HCT116 (cell line): ENCODE measurements at regions not wholly inside any gene's neighbourhood (a gene's known extent, or its start where the extent isn't known, plus 50 kb on each side); places are given as distances from the start of the nearest gene placed in this dataset.

Experiments
- ATAC-seq: fragments of 200-7000 bp; cut with Tn5 transposase; 2 replicates; pipeline ENCODE4 v1.9.1; 2020; ENCODE audit warnings: mild to moderate bottlenecking, moderate library complexity
- BruUV-seq: library from RNA; stranded (reverse); fragments of 400-500 nt; replicated peaks from 2 replicates; lab custom pipeline; 2021; lab: Mats Ljungman, UMichigan
- CTCF ChIA-PET: fragments of 300-600 bp; sonication (Branson Sonifier 250); formaldehyde crosslinking; loops from one replicate; lab custom pipeline; 2021; ENCODE audit warnings: antibody characterized with exemption; lab: Charles Lee
- POLR2A ChIA-PET: fragments of 300-600, 350-600 bp; sonication (Branson Sonifier 250); formaldehyde crosslinking; loops from one replicate; lab custom pipeline; 2021; ENCODE audit warnings: antibody characterized with exemption; lab: Charles Lee
- RAD21 ChIA-PET, 2 experiments: fragments of 300-600 bp; sonication (Branson Sonifier 250); formaldehyde crosslinking; loops; one replicate each; lab custom pipeline; 2023; ENCODE audit warnings: low total read pairs in 2 of 2; ENCODE audit not compliant: uncharacterized antibody in 2 of 2, unreplicated experiment in 2 of 2, low non-redundant PET in 1 of 2; lab: Charles Lee
- DNase-seq: peaks from one replicate; pipeline ENCODE4 v3.0.0-alpha.2; 2010; ENCODE audit warnings: low read depth, low spot score
- H2AFZ ChIP-seq: fragments of 200-600 bp; shearing (Covaris generic), sonication (generic); 2 replicates; pipeline ENCODE4 v1.6.1; 2017; ENCODE audit warnings: low read depth, mixed run types, mixed read lengths, antibody characterized with exemption, low read length; ENCODE audit not compliant: poor library complexity, severe bottlenecking
- H3K27ac ChIP-seq: 2 replicates; pipeline ENCODE4 v1.5.1; 2012; ENCODE audit warnings: low read depth, low read length
- H3K27me3 ChIP-seq: fragments of 200-600 bp; sonication (generic); 2 replicates; pipeline ENCODE4 v1.6.1; 2016; ENCODE audit warnings: mixed run types, low read length, mixed read lengths; ENCODE audit not compliant: insufficient read depth
- H3K36me3 ChIP-seq, 2 experiments: fragments of 200-500 bp in 1 of 2; fragments of 200-600 bp in 1 of 2; sonication (Bioruptor generic) in 1 of 2; sonication (generic) in 1 of 2; 2 replicates each; pipeline versions ENCODE4 v1.5.1 to v1.6.1; 2014 to 2016; ENCODE audit warnings: low read length in 2 of 2, inconsistent platforms in 1 of 2, mixed read lengths in 1 of 2, mixed run types in 1 of 2; ENCODE audit not compliant: insufficient read depth in 2 of 2, control insufficient read depth in 1 of 2
- H3K4me1 ChIP-seq, 2 experiments: fragments of 200-600 bp in 1 of 2; sonication (generic) in 1 of 2; 2 replicates each; pipeline versions ENCODE4 v1.5.1 to v1.6.1; 2012 to 2017; ENCODE audit warnings: low read length in 2 of 2, inconsistent platforms in 1 of 2, mild to moderate bottlenecking in 1 of 2, mixed read lengths in 1 of 2, mixed run types in 1 of 2, moderate library complexity in 1 of 2; ENCODE audit not compliant: insufficient read depth in 2 of 2, control insufficient read depth in 1 of 2
- H3K4me2 ChIP-seq: fragments of 200-600 bp; sonication (generic); 2 replicates; pipeline ENCODE4 v1.6.1; 2017; ENCODE audit warnings: mixed run types, low read length, mixed read lengths
- H3K4me3 ChIP-seq, 2 experiments: fragments of 200-600 bp in 1 of 2; sonication (generic) in 1 of 2; replicated peaks in 1 of 2; 2 replicates each; pipeline ENCODE4 v1.5.1; 2011 to 2016; ENCODE audit warnings: low read length in 2 of 2, control low read depth in 1 of 2, low read depth in 1 of 2, mild to moderate bottlenecking in 1 of 2, mixed read lengths in 1 of 2, mixed run types in 1 of 2
- H3K79me2 ChIP-seq: fragments of 200-600 bp; sonication (generic); 2 replicates; pipeline ENCODE4 v1.6.1; 2017; ENCODE audit warnings: mild to moderate bottlenecking, mixed run types, low read length, moderate library complexity, mixed read lengths; ENCODE audit not compliant: insufficient read depth
- H3K9ac ChIP-seq: fragments of 200-600 bp; sonication (generic); 2 replicates; pipeline ENCODE4 v1.6.1; 2016; ENCODE audit warnings: low read length, mixed read lengths
- H3K9me2 ChIP-seq: fragments of 200-600 bp; sonication (generic), shearing (Covaris generic); 2 replicates; pipeline ENCODE4 v1.6.1; 2017; ENCODE audit warnings: mixed run types, mild to moderate bottlenecking, moderate library complexity; ENCODE audit not compliant: insufficient read depth
- H3K9me3 ChIP-seq, 2 experiments: fragments of 200-500 bp in 1 of 2; fragments of 200-600 bp in 1 of 2; sonication (Bioruptor generic) in 1 of 2; sonication (generic) in 1 of 2; 2 replicates each; pipeline ENCODE4 v1.6.1; 2014 to 2017; ENCODE audit warnings: low read length in 2 of 2, mixed read lengths in 2 of 2, inconsistent platforms in 1 of 2, low read depth in 1 of 2, mild to moderate bottlenecking in 1 of 2, mixed run types in 1 of 2, moderate library complexity in 1 of 2; ENCODE audit not compliant: control insufficient read depth in 1 of 2, insufficient read depth in 1 of 2
- H4K20me1 ChIP-seq: fragments of 200-600 bp; sonication (generic), shearing (Covaris generic); 2 replicates; pipeline ENCODE4 v1.6.1; 2017; ENCODE audit warnings: mixed run types, mild to moderate bottlenecking, moderate library complexity; ENCODE audit not compliant: insufficient read depth
- ATF3 ChIP-seq: IDR thresholded peaks from 2 replicates; pipeline ENCODE4 v1.6.1; 2012
- CBX3 ChIP-seq: IDR thresholded peaks from 2 replicates; pipeline ENCODE4 v1.6.1; 2012; ENCODE audit warnings: low read depth
- CEBPB ChIP-seq: IDR thresholded peaks from 2 replicates; pipeline ENCODE4 v1.6.1; 2012; ENCODE audit warnings: low read depth
- EGR1 ChIP-seq: IDR thresholded peaks from 2 replicates; pipeline ENCODE4 v1.6.1; 2012; ENCODE audit warnings: low read depth
- ELF1 ChIP-seq: IDR thresholded peaks from 2 replicates; pipeline ENCODE4 v1.6.1; 2012; ENCODE audit warnings: low read depth, borderline replicate concordance
- EZH2 ChIP-seq: fragments of 200-600 bp; sonication (generic); IDR thresholded peaks from 2 replicates; pipeline ENCODE4 v1.6.1; 2017; ENCODE audit warnings: antibody characterized with exemption, mixed run types
- EZH2phosphoT487 ChIP-seq: fragments of 200-600 bp; IDR thresholded peaks from 2 replicates; pipeline ENCODE4 v1.6.1; 2018; ENCODE audit warnings: antibody characterized with exemption, borderline replicate concordance
- FOSL1 ChIP-seq: IDR thresholded peaks from 2 replicates; pipeline ENCODE4 v1.6.1; 2012; ENCODE audit warnings: low read depth
- JUND ChIP-seq: IDR thresholded peaks from 2 replicates; pipeline ENCODE4 v1.6.1; 2012
- MAX ChIP-seq: IDR thresholded peaks from 2 replicates; pipeline ENCODE4 v1.6.1; 2012
- POLR2A ChIP-seq: IDR thresholded peaks from 2 replicates; pipeline ENCODE4 v1.7.0; 2011; ENCODE audit warnings: borderline replicate concordance; ENCODE audit not compliant: insufficient read depth, insufficient read length; ENCODE audit errors: extremely low read depth
- REST ChIP-seq: IDR thresholded peaks from 2 replicates; pipeline ENCODE4 v1.6.1; 2012; ENCODE audit warnings: low read depth
- SIN3A ChIP-seq: IDR thresholded peaks from 2 replicates; pipeline ENCODE4 v1.6.1; 2012; ENCODE audit warnings: low read depth
- SP1 ChIP-seq: IDR thresholded peaks from 2 replicates; pipeline ENCODE4 v1.6.1; 2012; ENCODE audit warnings: low read depth
- SRF ChIP-seq: IDR thresholded peaks from 2 replicates; pipeline ENCODE4 v1.6.1; 2012; ENCODE audit warnings: low read depth
- TCF7L2 ChIP-seq: IDR thresholded peaks from 2 replicates; pipeline ENCODE4 v1.7.0; 2011; ENCODE audit warnings: borderline replicate concordance, inconsistent platforms; ENCODE audit not compliant: insufficient read depth, insufficient read length; ENCODE audit errors: extremely low read depth
- YY1 ChIP-seq: IDR thresholded peaks from 2 replicates; pipeline ENCODE4 v1.6.1; 2011; ENCODE audit warnings: low read length, low read depth, moderate library complexity, mild to moderate bottlenecking; ENCODE audit not compliant: insufficient replicate concordance; ENCODE audit errors: extremely low read depth
- ZBTB33 ChIP-seq: IDR thresholded peaks from 2 replicates; pipeline ENCODE4 v1.6.1; 2011; ENCODE audit warnings: mild to moderate bottlenecking, low read length, moderate library complexity; ENCODE audit not compliant: insufficient replicate concordance; ENCODE audit errors: extremely low read depth
- ZFX ChIP-seq: fragments of 450-650 bp; IDR thresholded peaks from 2 replicates; pipeline ENCODE4 v1.6.1; 2017
- ZNF274 ChIP-seq: fragments of 200-500 bp; sonication (Bioruptor generic); IDR thresholded peaks from 2 replicates; pipeline ENCODE4 v1.6.1; 2014; ENCODE audit warnings: mild to moderate bottlenecking, low read depth, low read length, inconsistent platforms
- intact Hi-C: fragments of 100-400 bp; cut with micrococcal nuclease; formaldehyde crosslinking; loops from 2 replicates; pipeline ENCODE4 v1.10.0; 2022

GRCh38 chr20:61170496-61171320 lies 81.4 kb upstream of the CDH4 start (continued):
- TF ChIP-seq TCF7L2 (no peak), SIN3A (no peak), EZH2phosphoT487 (no peak), ZNF274 (no peak), ZFX (no peak), EGR1 (no peak), MAX (no peak), SRF (no peak), CBX3 (no peak), ATF3 (no peak), ELF1 (no peak), CEBPB (no peak)

GRCh38 chr20:61173267-61173666 lies 78.8 kb upstream of the CDH4 start:
- H3K27ac ChIP-seq, result no peak overlapping the region
- ATAC-seq, result no peak
- no peaks in the 10 kb centered on the region for H3K36me3 ChIP-seq
- H3K9me2 ChIP-seq, result no peaks in the 10 kb centered on the region
- peaks cover 15 to 27% of the 10 kb centered on the region in 2 experiments; a peak in 2 of 4 replicates for H3K9me3 ChIP-seq
- no peaks in the 10 kb centered on the region for H3K4me1 ChIP-seq
- H3K4me3 ChIP-seq, result no peak overlapping the region
- no peaks in the 10 kb centered on the region for H3K27me3 ChIP-seq
- H2AFZ ChIP-seq, result no peak overlapping the region
- no peak overlapping the region for H3K4me2 ChIP-seq
- no peak overlapping the region for H3K9ac ChIP-seq
- no peak for DNase-seq
- no peaks in the 10 kb centered on the region for H4K20me1 ChIP-seq
- ChIA-PET POLR2A (no interaction called here), CTCF (no interaction called here), RAD21 (no interaction called here)
- BruUV-seq, result no TSS peak
- H3K79me2 ChIP-seq, result no peaks in the 10 kb centered on the region
- intact Hi-C loops, result no loop called here
- no peak for TF ChIP-seq ZBTB33
- TF ChIP-seq YY1, result no peak
- no peak for TF ChIP-seq JUND
- TF ChIP-seq POLR2A, result no peak
- TF ChIP-seq CEBPB, result no peak
- no peak for TF ChIP-seq FOSL1
- no peak for TF ChIP-seq EZH2phosphoT487
- no peak for TF ChIP-seq SIN3A
- TF ChIP-seq ZFX, result no peak
- TF ChIP-seq ELF1, result no peak
- TF ChIP-seq CBX3, result no peak
- TF ChIP-seq EZH2, result no peak
- TF ChIP-seq MAX, result no peak
- TF ChIP-seq EGR1, result no peak
- TF ChIP-seq REST, result no peak
- TF ChIP-seq SP1, result no peak
